SK-N-SH treated with all-trans-retinoic acid at 6 μM for 48 hours (cell line): ENCODE measurements at regions not wholly inside any gene's neighbourhood (a gene's known extent, or its start where the extent isn't known, plus 50 kb on each side); places are given as distances from the start of the nearest gene placed in this dataset.

ENCODE experiments used
- OSR1 ChIP-seq: fragments of 250-450 bp; sonication (Bioruptor Pico); IDR thresholded peaks from 2 replicates; pipeline ENCODE4 v1.8.0; 2022; ENCODE audit warnings: moderate library complexity, mild to moderate bottlenecking, inconsistent platforms
- TF ChIP-seq, protein P1 (sequence below): fragments of 250-450 bp; sonication (Bioruptor Pico); IDR thresholded peaks from 2 replicates; pipeline ENCODE4 v1.8.0; 2020; ENCODE audit warnings: mild to moderate bottlenecking, moderate library complexity, borderline replicate concordance
- TF ChIP-seq, protein P2 (sequence below): fragments of 250-450 bp; sonication (Bioruptor Pico); IDR thresholded peaks from 2 replicates; pipeline ENCODE4 v1.5.1; 2021; ENCODE audit warnings: mild to moderate bottlenecking, moderate library complexity

DNA sequence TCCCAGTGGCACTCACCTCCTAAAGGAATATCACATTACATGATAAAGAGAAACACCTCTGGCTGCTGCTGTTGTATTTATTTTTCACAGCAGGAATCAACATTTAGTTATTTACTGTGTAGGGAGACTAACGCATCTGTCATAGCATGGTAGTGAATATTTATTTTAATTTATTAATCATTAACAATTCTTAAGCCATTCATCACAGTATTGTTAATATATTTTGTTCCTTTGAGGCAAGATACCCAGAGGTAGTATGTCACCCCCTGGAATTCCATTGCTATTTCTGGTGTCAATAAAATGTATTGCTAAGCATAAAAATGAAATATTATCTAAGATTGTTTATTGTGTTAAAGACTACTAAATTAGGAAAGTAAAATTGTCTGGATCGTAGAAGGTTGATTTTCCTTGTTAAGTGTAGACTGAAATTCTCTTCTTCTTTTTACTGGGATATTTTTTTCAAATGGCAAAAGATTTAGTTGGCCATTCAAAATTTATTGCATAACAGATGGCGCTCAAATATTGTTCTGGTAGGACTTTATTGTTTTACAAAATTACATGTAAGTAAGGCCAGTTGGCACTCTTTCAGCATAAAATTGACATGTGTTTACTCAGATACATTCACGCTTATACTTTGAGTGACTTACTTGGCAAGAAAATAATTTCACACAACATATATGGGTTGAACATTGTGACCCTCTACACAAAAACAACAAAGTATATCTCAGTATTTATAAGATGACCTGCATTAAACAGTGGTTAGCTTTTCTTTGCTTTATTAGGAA is 1358.7 kb upstream of the SORCS1 start:
- TF ChIP-seq, protein P1, sequence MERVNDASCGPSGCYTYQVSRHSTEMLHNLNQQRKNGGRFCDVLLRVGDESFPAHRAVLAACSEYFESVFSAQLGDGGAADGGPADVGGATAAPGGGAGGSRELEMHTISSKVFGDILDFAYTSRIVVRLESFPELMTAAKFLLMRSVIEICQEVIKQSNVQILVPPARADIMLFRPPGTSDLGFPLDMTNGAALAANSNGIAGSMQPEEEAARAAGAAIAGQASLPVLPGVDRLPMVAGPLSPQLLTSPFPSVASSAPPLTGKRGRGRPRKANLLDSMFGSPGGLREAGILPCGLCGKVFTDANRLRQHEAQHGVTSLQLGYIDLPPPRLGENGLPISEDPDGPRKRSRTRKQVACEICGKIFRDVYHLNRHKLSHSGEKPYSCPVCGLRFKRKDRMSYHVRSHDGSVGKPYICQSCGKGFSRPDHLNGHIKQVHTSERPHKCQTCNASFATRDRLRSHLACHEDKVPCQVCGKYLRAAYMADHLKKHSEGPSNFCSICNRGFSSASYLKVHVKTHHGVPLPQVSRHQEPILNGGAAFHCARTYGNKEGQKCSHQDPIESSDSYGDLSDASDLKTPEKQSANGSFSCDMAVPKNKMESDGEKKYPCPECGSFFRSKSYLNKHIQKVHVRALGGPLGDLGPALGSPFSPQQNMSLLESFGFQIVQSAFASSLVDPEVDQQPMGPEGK, result no peak
- TF ChIP-seq OSR1 (CRISPR knock-in tag), result no peak
- TF ChIP-seq, protein P2, sequence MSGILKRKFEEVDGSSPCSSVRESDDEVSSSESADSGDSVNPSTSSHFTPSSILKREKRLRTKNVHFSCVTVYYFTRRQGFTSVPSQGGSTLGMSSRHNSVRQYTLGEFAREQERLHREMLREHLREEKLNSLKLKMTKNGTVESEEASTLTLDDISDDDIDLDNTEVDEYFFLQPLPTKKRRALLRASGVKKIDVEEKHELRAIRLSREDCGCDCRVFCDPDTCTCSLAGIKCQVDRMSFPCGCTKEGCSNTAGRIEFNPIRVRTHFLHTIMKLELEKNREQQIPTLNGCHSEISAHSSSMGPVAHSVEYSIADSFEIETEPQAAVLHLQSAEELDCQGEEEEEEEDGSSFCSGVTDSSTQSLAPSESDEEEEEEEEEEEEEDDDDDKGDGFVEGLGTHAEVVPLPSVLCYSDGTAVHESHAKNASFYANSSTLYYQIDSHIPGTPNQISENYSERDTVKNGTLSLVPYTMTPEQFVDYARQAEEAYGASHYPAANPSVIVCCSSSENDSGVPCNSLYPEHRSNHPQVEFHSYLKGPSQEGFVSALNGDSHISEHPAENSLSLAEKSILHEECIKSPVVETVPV (CRISPR knock-in tag), result no peak
